Stimulated activated CD8-positive, alpha-beta memory T cell treated with anti-CD3 and anti-CD28 coated beads, Interleukin-7, amount 100 ng/mL, for 48 hours (primary cell): ENCODE measurements at regions not wholly inside any gene's neighbourhood (a gene's known extent, or its start where the extent isn't known, plus 50 kb on each side); places are given as distances from the start of the nearest gene placed in this dataset.

Source experiments
- DNase-seq, 2 donors: peaks; one replicate each; pipeline ENCODE4 v3.0.0-alpha.2; 2020; ENCODE audit warnings: low read depth in 1 of 2; ENCODE audit errors: extremely low read depth in 1 of 2

DNA sequence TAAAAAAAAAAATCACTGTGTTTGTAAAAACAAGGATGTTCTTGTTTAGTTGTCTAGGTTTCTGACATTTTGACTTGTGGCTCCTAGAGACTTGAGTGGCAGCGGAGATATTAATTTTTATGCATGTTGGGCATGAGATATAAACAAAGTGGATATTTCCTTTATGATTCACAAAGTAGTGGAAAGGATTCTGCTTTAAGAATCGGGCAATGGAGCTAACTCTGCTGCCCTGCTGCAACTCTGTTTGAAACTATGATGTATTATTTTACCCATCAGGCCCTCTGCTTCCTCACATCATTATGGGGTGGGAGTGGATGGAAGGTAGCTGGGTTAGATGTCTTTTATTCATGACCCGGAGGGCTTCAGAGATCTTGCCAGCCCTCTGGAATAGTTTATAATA lies 94.1 kb upstream of the CD180 start:
- no peak for DNase-seq

DNA sequence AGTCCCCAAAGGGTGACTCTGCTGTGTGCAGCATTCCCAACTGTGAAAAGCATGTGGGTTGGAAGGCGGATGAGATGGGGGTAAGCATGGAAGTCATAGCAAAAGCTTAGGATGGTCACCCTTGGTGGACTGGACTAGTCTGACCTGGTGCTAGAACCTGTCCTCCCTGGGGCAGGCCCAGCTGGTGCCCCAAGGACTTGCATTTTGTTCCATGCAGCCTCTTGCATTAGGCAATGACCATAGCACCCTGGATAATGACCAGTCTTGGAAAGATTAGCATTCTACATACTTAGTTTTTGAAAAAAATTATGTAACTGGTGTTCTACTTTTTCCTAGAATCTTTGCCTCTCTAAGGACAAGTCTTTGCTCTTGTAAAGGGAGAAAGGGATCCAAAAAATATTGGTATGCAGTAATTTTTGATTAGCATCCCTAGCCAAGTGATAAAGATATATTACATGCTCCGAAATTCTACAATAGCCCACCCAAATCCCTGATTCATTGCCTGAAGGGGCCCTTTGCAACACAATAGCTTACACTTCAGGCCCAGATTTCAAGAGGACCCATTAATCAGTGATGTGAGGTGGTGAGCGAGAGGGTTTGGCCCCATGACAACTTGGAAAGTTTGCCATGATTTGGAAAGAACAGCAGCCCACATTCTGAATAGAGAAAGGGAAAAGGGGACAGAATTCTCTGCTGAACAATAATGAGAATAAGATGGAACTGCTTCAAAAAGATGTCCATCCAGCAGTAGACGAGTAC lies 93.3 kb upstream of the CD180 start:
- no peak for DNase-seq

DNA sequence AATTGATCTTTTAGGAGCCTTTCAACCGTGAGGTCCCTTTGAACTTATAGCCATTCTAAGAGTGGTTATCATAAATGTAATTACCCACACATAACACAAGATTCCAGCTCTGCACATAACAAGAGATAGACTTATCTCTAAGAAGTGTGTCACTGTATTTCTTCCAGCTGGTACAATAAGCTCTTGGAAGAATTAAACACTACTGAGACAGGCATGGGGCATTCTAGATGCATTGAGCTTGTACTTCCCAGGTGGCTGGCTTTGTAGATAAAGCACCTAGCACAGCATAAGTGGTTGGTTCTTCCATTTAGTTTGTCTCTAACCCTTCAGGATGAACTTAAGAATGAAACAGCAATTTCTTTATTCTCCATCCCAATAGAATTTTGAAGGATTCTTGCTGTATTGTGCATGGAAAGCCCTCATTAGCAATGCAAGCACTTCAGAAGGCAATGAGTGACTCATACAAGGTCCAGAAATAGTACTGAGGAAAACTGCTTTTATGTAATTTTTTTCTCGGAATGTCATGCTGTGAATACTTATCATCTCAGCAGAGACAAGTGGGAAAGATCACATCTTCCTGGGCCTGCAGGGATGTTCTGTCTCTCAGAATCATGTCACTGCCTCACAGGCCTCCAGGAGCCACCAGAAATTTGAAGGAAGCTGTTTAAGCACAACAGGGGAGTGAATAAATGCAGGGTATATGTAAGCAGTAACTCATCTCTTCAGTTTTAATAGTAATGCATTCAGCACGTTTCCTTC lies 91.1 kb upstream of the CD180 start:
- no peak for DNase-seq

DNA sequence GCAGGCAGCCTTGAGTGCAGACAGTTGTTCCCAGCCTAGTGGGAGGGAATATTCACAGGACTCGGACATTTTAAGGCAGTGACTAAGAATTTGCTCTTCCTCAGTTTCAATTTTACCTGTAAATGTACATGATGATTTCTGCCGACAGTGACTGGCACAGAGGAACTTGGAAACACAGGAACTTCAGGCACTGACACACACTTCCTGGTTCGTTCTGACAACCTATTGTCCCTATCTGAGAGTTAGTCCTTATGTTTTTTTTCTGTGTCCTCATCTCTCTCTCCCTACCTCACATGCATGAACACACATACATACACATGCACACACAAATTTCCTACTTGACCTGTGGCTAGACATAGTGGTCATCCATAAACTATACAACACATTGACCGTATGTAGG lies 89.4 kb upstream of the CD180 start:
- DNase-seq = no peak

DNA sequence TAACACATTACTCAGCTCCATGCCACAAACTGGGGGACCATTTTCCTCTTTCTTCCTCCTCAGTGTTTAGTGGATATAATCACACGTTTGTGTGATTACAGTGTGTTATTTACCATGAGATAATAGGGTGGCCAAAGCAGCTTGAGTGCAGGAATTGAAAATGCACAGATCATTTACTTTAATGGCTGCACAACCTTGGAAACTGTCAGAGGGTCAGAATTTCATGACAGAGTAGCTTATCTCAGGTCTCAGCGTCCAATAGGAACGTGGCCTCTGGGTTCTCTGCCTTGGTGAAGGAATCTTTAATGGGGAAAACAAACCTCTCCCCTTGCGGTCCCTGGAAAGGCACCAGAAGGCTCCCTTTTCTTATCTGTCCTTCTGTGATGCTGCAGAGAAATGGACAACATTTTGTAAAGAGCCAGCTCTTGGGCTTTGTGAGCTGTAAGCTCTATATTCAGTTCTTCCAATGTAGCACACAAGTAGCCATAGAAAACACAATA lies 87.4 kb upstream of the CD180 start:
- no peak for DNase-seq

DNA sequence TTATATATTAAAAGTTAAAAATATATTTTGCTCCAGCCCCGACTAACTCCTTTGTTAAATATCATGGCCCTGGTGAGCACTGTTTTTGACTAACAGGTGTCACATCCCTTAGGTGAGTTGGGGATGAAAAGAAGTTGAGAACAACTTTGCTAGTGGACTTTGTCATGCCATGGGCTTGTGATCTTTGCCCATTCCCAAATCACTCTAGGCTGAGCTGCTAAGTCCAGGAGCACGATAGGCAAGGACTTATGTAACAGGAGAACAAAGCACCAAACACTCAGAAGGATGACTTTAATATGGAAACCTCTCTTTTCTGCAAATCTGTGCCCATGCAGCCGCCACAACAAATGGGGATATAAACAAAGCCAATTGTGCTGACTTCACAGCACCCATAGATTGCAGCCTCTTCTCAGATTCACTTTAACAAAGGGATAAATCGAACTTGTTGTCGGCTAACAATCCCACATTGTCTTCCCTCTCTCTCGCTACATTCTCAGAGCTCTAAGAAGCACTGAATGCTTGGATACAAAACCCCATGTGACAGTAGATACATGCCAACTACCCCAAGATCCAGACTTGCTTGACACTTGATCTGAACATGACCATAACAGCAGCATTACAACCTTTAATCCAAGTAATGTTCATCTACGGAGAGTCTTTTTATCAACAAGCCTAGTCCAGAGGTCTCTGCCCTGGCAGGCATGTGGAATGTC lies 86.8 kb upstream of the CD180 start:
- DNase-seq = no peak

DNA sequence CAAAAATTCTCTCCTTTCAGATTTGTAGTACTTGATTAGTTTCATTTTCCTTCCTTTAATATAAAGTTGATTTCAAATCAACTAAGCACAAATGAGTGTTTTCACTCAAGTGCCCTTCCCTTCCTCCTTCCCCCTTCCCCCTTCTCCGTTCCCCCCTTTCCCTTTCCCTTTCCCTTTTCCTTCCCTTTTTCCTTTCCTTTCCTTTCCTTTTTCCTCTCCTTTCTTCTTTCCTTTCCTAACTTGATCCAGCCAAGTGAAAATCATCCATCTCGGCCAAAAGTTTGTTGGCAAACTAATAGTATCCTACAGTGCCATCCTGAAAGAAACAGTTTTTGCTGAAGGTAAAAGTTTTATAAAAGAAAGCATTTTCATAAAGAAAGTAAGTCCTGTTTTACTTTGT lies 85.3 kb upstream of the CD180 start:
- DNase-seq = no peak

DNA sequence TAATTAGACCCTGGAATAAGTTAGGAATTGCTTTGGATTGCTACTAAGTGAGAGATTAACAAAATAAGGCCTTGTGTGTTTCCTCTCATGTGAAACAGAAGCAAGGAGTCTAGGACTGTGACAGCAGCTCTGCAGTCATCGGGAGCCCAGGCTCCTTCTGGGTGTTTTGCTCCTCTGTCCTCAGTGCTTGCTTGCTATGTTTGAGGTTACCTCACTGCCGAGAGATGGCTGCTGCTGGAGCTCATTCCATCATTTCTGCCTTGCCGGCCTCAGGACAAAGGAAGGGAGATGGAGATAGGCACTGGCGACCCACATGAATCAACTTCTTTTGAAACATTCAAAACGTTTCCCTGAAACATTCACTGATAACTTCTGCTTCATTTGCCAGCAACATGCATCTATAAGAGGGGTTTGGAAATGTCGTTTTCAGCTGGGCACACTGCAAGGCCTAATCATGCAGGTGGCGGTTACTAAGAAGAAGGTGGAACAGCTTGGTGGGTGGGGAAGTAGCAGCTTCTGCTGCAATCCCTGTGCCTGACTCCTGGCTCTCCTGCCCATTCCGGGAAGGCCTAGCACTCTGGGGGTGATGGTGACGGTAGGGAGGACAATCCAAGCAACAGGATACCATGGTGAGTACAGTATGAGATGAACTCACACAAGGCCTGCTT lies 77.2 kb upstream of the CD180 start:
- DNase-seq = no peak

DNA sequence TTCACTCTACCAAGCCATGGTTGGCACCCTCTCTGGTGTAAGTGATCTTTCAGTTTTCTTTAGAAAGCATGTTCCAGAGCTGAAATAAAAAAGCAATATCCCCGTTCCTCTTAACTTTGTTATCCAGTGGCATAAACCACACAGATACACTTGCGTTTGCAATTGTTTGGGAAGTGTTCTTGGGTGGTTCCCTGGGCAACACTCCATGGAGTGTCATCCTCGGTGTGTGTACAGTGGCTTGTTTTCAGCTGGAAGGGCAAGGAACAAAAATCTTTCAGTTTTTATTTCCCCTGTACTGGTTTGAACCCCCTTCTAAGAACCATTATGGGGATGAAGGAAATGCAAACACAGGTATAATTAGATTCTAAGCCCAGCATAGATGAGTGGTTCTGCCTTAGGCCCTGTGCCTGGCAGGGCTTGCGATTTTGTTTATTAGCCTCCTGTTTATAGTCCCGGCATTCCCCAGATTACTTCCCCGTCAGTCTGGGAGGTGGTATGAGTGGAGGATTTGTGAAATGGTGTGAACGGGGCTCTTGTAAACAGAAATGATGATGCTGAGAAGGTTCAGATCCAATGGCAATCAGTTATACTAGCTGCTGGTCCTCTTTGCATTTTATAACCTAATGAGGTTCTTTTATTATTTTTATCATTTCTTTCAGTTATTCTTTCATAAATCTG lies 76.0 kb upstream of the CD180 start:
- DNase-seq = no peak

DNA sequence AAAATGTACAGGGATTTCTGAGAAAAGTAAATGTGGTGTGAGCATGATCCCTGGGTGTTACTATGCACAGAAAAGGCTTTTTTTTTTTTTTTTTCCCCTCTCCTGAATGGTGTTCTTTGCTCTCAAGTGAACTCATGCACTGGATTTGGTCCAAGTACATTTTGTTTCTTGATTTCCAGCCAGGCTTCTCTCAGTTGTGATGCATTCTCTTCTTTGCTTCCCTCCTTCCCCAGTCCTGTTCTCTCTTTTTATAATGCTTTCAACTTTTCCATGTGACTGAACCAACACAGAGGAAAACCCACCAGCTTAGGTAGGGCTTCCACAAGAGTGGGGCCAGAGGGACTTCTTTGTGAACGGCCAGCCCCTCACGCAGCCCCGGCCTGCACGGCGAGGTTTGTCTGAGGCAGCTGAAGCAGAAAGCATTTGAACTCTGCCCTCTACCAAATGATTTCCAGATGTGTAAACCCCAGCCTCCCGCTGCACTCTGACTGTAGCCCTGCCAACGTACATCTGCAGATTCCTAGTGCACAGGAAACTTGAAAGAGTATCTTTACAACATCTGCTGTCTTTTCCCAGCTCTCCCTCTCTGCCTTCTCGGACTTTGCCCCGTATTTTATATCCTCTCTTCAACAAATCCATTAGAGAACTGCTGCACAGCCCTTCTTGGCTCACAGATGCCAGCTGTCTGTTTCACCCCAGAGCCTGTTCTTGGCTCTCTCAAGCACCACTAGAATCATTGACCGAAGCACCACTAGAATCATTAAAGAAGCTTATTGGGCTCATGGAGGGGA lies 71.8 kb upstream of the CD180 start:
- no peak for DNase-seq

DNA sequence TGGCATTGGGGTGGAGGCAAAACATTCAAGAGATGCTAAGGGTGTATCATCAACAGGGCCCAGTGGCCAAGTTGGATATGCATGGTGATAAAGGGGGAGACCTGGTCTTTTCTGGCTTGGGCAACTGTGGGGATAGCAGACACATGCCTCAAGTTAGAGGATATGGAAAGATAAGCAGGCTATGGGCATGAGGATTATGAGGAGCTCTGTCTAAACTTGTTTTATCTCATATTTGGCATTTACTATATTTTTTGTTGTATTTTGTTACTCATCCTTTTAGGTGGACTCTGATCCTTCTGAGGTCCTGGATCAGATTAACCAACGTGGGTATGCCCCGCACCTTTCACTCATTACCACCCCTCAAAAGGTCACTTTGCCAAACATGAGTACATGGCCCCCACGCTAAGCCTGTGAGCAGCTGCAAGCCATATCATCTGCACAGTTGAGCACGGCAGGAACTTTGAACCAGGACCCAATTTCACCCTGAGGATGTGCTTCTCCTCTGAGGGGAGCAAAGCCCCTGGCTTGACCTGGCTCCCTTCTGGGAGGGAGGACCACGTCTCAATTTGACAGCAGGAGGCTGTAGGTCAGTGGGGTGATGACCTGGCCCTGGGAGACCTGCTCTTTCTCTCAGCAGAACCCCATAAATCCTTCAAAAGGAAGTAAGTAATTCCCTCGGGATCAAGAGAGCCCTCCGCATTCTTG lies 71.1 kb upstream of the CD180 start:
- DNase-seq = no peak

DNA sequence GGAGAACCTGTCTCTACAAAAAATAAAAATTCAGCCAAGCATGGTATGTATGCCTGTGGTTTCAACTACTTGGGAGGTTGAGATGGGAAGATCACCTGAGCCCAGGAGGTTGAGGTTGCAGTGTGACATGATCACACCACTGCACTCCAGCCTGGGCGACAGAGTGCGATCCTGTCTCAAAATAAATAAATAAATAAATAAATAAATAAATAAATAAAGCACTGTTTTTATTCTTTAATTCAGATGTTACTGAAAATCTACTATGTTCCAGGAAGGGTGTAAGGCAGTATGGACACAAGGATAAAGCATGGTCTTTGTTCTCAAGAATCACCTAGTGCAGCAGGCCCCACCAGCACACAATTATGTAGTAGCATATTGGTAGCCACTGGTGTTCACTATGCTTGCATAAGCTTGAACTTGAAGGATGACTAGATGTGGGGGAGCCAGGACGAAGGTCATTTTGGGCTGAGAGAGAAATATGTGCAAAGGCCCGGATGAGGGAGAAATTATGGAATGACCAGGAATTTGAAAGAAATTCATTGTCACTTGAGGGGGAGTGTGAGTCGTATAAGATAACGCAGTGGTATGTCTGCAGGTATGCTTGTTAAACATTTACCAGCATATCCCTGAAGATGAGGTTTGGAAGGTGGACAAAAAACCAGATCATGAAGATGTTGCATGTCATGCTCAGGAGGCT lies 70.2 kb upstream of the CD180 start:
- no peak for DNase-seq

DNA sequence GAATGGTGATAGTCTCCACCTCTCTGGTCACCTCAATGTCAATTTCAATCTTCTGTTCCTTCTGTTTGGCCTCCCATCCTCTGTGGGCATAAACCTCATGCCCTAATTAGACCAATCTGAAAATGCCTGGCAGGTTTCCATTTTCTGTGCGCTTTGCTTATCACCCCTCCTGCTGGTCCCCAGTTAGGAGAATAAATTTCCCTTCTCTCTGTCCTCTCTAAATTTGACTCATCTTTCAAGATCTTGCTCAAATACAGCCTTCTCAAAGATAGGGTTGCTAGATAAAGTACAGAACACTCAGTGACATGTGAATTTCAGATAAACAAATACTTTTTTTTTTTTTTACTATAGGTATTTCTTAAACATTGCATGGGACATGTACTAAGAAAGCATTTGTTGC lies 69.4 kb upstream of the CD180 start:
- no peak for DNase-seq

DNA sequence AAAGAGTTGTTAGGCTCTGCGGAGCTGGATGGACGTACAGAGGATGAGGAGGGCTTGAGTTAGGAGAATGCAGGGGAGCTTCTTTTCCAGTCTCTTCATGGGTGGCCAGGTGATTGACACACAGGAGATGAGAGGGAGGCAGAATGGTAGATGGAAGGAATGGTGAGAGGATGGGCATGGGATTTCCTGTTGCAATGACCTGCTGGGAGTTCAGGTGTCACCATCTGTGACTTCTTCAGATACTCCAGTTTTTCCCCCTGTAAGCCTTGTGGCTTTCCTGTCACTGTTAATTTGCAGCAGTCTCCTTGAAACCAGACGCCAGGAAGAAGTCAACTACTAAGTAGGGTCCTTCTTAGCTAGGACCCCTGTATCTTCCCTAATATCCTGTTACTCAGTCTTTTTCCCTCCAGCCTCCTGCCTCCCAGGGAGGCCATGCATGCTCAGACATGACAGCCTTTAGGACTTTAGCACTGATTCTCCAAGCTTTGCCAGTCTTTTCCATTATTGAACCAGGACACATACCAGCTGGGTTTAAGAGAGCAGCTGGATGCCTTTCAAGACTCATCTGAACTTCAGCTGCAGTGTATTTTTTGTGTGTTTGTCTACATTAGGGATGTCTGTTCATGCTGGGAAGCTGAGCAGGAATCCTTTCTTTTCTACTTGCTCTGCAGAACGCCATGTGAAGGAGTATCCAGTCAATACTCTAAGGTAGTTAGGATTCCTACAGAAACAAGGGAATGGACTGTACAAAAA lies 67.2 kb upstream of the CD180 start:
- no peak for DNase-seq

DNA sequence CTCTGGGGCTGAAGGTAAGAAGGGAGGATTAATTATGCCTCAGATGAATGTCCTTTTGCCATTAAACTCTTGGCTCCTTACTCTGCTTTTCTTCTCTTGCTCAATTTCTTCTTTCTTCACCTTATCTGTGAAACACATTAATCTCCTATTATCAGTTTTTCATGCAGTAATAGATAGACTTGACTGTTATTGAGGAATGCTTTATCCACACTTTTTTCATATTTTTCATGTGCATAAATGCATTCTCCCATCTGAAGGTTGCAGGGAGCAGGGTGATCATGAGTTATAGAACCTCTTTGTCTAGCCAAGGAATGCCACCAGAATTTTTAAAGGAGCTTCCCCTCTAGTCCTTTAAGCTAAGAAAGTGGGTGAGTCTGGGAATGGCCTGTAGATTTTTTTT lies 66.4 kb upstream of the CD180 start:
- no peak for DNase-seq

DNA sequence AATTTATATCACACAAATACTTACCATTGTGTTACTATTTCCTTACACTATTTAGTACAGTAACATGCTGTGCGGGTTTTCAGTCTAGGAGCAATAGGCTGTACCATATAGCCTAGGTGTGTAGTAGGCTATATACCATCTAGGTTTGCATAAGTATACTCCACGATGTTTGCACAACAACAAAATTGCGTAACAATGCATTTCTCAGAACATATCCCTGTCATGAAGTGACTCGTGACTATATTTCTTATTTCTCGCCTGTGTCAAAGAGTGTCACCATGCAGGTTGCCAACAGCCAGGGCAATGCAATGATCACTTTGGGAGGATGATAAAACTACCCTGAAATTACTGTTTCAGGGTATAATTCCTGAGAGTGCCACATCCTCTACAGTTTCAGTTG lies 65.6 kb upstream of the CD180 start:
- no peak for DNase-seq

DNA sequence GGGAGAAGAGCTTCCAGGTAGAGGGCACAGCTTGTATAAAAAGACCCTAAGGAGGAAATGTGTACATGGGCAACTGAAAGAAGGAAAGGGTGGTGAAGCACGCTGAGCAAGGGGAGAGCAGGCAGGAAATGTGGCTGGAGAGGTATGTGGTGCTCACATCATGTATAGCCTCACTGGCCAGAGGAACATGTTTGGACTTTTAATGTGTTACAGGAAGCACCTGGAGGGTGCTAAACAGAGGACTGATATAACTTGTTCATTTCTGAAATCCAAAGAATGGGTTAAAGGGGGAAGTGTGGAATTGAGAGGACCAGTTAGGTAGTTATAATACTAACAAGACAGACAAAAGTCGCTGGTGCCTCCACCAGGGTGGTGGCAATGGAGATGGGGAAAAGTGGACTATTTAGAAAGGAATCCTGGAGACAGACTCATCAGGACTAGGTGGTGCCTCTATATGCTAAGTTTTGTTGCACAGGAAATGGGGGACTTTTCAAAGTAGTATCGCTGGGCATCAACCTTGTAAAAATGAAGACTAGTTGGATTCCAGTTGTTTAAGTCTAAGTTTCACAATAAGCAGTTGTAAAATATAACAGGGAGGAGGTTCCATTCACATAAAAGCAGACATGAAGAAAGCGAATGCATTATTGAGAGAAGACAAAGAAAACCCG lies 63.1 kb upstream of the CD180 start:
- DNase-seq = no peak
